ENCODE measurements at regions not wholly inside any gene's neighbourhood (a gene's known extent, or its start where the extent isn't known, plus 50 kb on each side); places are given as distances from the start of the nearest gene placed in this dataset.
"Not testable (repeated sequence)": the region's sequence is repeated elsewhere in the genome, so short reads cannot be mapped to it uniquely, and the experiment has no call there.

DNA sequence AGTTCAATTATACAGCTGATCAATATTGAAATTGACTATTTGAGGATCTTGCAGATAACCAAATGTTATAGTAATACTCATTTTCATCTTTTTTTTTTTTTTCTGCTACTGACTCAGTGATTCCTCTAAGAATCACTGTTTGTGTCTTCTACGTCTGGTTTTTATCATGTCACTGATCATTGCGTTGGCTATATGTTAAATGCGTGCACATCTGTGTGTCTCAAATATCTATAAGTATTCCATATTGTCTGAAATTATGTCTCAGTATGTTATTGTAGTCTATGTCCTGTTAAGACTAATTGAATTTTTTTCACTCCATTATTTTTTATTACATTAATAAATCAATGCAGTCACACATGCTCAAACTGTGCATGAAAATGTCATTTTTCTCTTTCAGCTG is 200.5 kb downstream of the PCDH20 start:
- 100% methylated on average over 1 of the region's 3 CpGs; no CpG with 5 or more reads in 1 of the 2 experiments for WGBS, 2 experiments (ENCODE audit: insufficient coverage in 2 of 2)
- Histone ChIP-seq H3K4me1 (ENCODE audit: control insufficient read depth, insufficient read depth, low read length, poor library complexity, severe bottlenecking) (no peaks in the 10 kb centered on the region), H3K9me3 (ENCODE audit: control insufficient read depth, low read length) (no peaks in the 10 kb centered on the region), H3K27ac (ENCODE audit: low read depth, low read length, severe bottlenecking) (no peak overlapping the region), H3K36me3 (ENCODE audit: control insufficient read depth, insufficient read depth, low read length) (no peaks in the 10 kb centered on the region), H3K4me3 (ENCODE audit: extremely low read depth, insufficient read depth, low read length, poor library complexity, severe bottlenecking) (no peak overlapping the region)

DNA sequence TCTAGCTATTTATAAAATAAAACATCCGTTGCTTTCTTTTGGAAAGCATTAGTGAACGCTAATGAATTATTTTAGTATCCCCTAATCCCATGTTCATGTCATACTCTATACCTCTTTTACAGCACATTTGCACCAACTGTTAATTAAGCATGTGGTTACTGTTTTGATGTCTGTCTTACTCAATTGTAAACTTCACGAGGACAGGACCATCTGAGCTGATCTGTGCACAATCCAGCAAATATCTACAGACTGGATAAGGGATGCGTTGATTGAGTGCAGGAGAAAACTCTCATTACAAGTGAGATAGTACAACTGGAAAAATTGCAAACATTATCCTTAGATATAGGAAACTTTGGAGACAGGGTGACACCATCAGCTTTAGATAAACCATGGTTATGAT is 201.1 kb downstream of the PCDH20 start:
- H3K9me3 ChIP-seq (ENCODE audit: control insufficient read depth, low read length) = no peaks in the 10 kb centered on the region
- H3K27ac ChIP-seq (ENCODE audit: low read depth, low read length, severe bottlenecking) = no peak overlapping the region
- H3K4me1 ChIP-seq (ENCODE audit: control insufficient read depth, insufficient read depth, low read length, poor library complexity, severe bottlenecking) = no peaks in the 10 kb centered on the region
- H3K4me3 ChIP-seq (ENCODE audit: extremely low read depth, insufficient read depth, low read length, poor library complexity, severe bottlenecking) = no peak overlapping the region
- no peaks in the 10 kb centered on the region for H3K36me3 ChIP-seq (ENCODE audit: control insufficient read depth, insufficient read depth, low read length)
- WGBS, 2 experiments (ENCODE audit: insufficient coverage in 2 of 2) = 71 to 83% methylated on average over 1 to 2 of the region's 4 CpGs

GRCh38 chr13:61205898-61206297 is 209.8 kb downstream of the PCDH20 start:
- WGBS, 2 experiments (ENCODE audit: insufficient coverage in 2 of 2) = 77 to 97% methylated on average over 8 to 11 of the region's 11 CpGs
- H3K27ac ChIP-seq (ENCODE audit: low read depth, low read length, severe bottlenecking); H3K9me3 ChIP-seq (ENCODE audit: control insufficient read depth, low read length); H3K4me1 ChIP-seq (ENCODE audit: control insufficient read depth, insufficient read depth, low read length, poor library complexity, severe bottlenecking); H3K4me3 ChIP-seq (ENCODE audit: extremely low read depth, insufficient read depth, low read length, poor library complexity, severe bottlenecking); H3K36me3 ChIP-seq (ENCODE audit: control insufficient read depth, insufficient read depth, low read length): not testable (repeated sequence)

GRCh38 chr13:61204025-61204424 is 211.6 kb downstream of the PCDH20 start:
- H3K27ac ChIP-seq (ENCODE audit: low read depth, low read length, severe bottlenecking) = no peak overlapping the region
- H3K4me3 ChIP-seq (ENCODE audit: extremely low read depth, insufficient read depth, low read length, poor library complexity, severe bottlenecking) = no peak overlapping the region
- H3K4me1 ChIP-seq (ENCODE audit: control insufficient read depth, insufficient read depth, low read length, poor library complexity, severe bottlenecking) = no peaks in the 10 kb centered on the region
- no peaks in the 10 kb centered on the region for H3K36me3 ChIP-seq (ENCODE audit: control insufficient read depth, insufficient read depth, low read length)
- no peaks in the 10 kb centered on the region for H3K9me3 ChIP-seq (ENCODE audit: control insufficient read depth, low read length)
- no CpG with 5 or more reads among the region's 1 CpG for WGBS, 2 experiments (ENCODE audit: insufficient coverage in 2 of 2)

GRCh38 chr13:61202042-61202441 is 213.6 kb downstream of the PCDH20 start:
- 56 to 60% methylated on average over 1 of the region's 1 CpG for WGBS, 2 experiments (ENCODE audit: insufficient coverage in 2 of 2)
- no peak overlapping the region for H3K27ac ChIP-seq (ENCODE audit: low read depth, low read length, severe bottlenecking)

DNA sequence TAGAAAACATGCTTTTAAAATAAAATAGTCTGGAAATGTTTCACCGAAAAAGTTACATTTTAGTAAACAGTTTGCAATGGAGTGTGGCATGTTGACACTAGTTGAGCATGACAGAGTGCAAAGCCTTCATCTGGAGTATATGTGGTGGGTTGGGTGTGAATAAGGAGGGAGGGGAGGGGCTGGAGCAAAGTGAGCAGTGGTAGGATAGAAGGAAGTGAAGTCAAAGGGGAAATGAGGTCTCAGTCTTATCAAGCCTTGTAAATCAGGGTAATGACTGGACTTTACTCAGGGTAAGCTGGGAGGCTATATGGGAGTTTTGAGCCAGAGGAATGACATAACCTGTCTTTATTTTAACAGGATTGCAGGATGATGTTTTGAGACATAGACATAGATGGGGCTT is 222.8 kb downstream of the PCDH20 start:
- Histone ChIP-seq H3K36me3 (ENCODE audit: control insufficient read depth, insufficient read depth, low read length) (no peaks in the 10 kb centered on the region), H3K27ac (ENCODE audit: low read depth, low read length, severe bottlenecking) (no peak overlapping the region)
- 83 to 100% methylated on average over 1 of the region's 1 CpG for WGBS, 2 experiments (ENCODE audit: insufficient coverage in 2 of 2)

More at GRCh38 chr13:61202042-61202441, 213.6 kb downstream of the PCDH20 start:
- no peak overlapping the region for H3K4me3 ChIP-seq (ENCODE audit: extremely low read depth, insufficient read depth, low read length, poor library complexity, severe bottlenecking)
- H3K9me3 ChIP-seq (ENCODE audit: control insufficient read depth, low read length) = no peaks in the 10 kb centered on the region
- no peaks in the 10 kb centered on the region for H3K4me1 ChIP-seq (ENCODE audit: control insufficient read depth, insufficient read depth, low read length, poor library complexity, severe bottlenecking)
- H3K36me3 ChIP-seq (ENCODE audit: control insufficient read depth, insufficient read depth, low read length) = no peaks in the 10 kb centered on the region

GRCh38 chr13:61188057-61188456 is 227.6 kb downstream of the PCDH20 start:
- Histone ChIP-seq H3K36me3 (ENCODE audit: control insufficient read depth, insufficient read depth, low read length) (no peaks in the 10 kb centered on the region), H3K4me3 (ENCODE audit: extremely low read depth, insufficient read depth, low read length, poor library complexity, severe bottlenecking) (no peak overlapping the region), H3K27ac (ENCODE audit: low read depth, low read length, severe bottlenecking) (no peak overlapping the region), H3K4me1 (ENCODE audit: control insufficient read depth, insufficient read depth, low read length, poor library complexity, severe bottlenecking) (no peaks in the 10 kb centered on the region), H3K9me3 (ENCODE audit: control insufficient read depth, low read length) (no peaks in the 10 kb centered on the region)
- 100% methylated on average over 1 to 2 of the region's 2 CpGs for WGBS, 2 experiments (ENCODE audit: insufficient coverage in 2 of 2)

More for the DNA sequence above, 222.8 kb downstream of the PCDH20 start:
- H3K4me1 ChIP-seq (ENCODE audit: control insufficient read depth, insufficient read depth, low read length, poor library complexity, severe bottlenecking) = no peaks in the 10 kb centered on the region
- no peak overlapping the region for H3K4me3 ChIP-seq (ENCODE audit: extremely low read depth, insufficient read depth, low read length, poor library complexity, severe bottlenecking)
- no peaks in the 10 kb centered on the region for H3K9me3 ChIP-seq (ENCODE audit: control insufficient read depth, low read length)

GRCh38 chr13:61187471-61187870 is 228.2 kb downstream of the PCDH20 start:
- WGBS, 2 experiments (ENCODE audit: insufficient coverage in 2 of 2) = 96 to 100% methylated on average over 2 to 3 of the region's 4 CpGs
- no peak overlapping the region for H3K27ac ChIP-seq (ENCODE audit: low read depth, low read length, severe bottlenecking)
- no peak overlapping the region for H3K4me3 ChIP-seq (ENCODE audit: extremely low read depth, insufficient read depth, low read length, poor library complexity, severe bottlenecking)

DNA sequence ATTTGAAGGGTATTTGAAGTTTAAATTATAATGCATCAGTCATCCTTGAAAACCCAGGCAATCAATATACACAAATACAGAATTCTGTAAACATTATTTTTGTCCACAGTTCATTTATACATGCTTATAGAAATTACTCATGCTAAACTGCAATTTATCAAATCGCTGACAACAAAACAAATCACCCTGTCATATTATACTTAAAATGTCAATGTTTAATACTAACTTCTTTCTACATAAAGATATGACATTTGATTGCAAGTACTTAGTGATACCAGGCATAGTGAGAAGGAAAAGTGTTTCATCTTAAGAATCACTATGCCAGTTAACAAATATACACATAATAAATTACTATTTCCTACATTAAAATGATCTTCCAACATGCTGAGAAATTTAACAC is 232.0 kb downstream of the PCDH20 start:
- Histone ChIP-seq H3K4me3 (ENCODE audit: extremely low read depth, insufficient read depth, low read length, poor library complexity, severe bottlenecking) (no peak overlapping the region), H3K4me1 (ENCODE audit: control insufficient read depth, insufficient read depth, low read length, poor library complexity, severe bottlenecking) (no peaks in the 10 kb centered on the region), H3K9me3 (ENCODE audit: control insufficient read depth, low read length) (no peaks in the 10 kb centered on the region), H3K36me3 (ENCODE audit: control insufficient read depth, insufficient read depth, low read length) (no peaks in the 10 kb centered on the region), H3K27ac (ENCODE audit: low read depth, low read length, severe bottlenecking) (no peak overlapping the region)
- WGBS, 2 experiments (ENCODE audit: insufficient coverage in 2 of 2) = no CpG with 5 or more reads among the region's 1 CpG

More at GRCh38 chr13:61187471-61187870, 228.2 kb downstream of the PCDH20 start:
- Histone ChIP-seq H3K9me3 (ENCODE audit: control insufficient read depth, low read length) (no peaks in the 10 kb centered on the region), H3K4me1 (ENCODE audit: control insufficient read depth, insufficient read depth, low read length, poor library complexity, severe bottlenecking) (no peaks in the 10 kb centered on the region), H3K36me3 (ENCODE audit: control insufficient read depth, insufficient read depth, low read length) (no peaks in the 10 kb centered on the region)

DNA sequence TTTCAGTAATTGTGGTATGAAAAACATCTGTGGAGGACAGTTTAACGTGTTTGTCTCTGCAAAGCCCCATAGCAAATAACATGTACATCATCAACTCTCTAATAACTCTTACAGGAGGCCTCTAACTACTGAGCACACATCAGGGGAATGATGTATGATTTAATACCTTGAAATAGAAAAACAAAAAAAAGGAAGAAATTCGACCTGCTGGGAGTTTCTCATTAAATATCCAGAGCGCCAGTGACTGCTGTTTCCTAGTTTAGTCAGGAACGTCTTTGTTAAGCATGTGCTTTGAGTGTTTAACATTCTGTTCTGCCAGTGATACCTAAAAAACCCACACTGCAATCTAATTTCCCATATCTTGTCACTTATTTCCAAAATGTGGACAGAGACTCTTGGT is 235.4 kb downstream of the PCDH20 start:
- Histone ChIP-seq H3K4me1 (ENCODE audit: control insufficient read depth, insufficient read depth, low read length, poor library complexity, severe bottlenecking) (no peaks in the 10 kb centered on the region), H3K4me3 (ENCODE audit: extremely low read depth, insufficient read depth, low read length, poor library complexity, severe bottlenecking) (no peak overlapping the region), H3K36me3 (ENCODE audit: control insufficient read depth, insufficient read depth, low read length) (no peaks in the 10 kb centered on the region), H3K27ac (ENCODE audit: low read depth, low read length, severe bottlenecking) (no peak overlapping the region), H3K9me3 (ENCODE audit: control insufficient read depth, low read length) (no peaks in the 10 kb centered on the region)
- 69 to 75% methylated on average over 2 to 3 of the region's 4 CpGs for WGBS, 2 experiments (ENCODE audit: insufficient coverage in 2 of 2)

- 80% methylated on average over 1 of the region's 2 CpGs; no CpG with 5 or more reads in 1 of the 2 experiments for WGBS, 2 experiments (ENCODE audit: insufficient coverage in 2 of 2)
- Histone ChIP-seq H3K27ac (ENCODE audit: low read depth, low read length, severe bottlenecking) (no peak overlapping the region), H3K9me3 (ENCODE audit: control insufficient read depth, low read length) (no peaks in the 10 kb centered on the region), H3K4me3 (ENCODE audit: extremely low read depth, insufficient read depth, low read length, poor library complexity, severe bottlenecking) (no peak overlapping the region), H3K36me3 (ENCODE audit: control insufficient read depth, insufficient read depth, low read length) (no peaks in the 10 kb centered on the region), H3K4me1 (ENCODE audit: control insufficient read depth, insufficient read depth, low read length, poor library complexity, severe bottlenecking) (no peaks in the 10 kb centered on the region)
Observed at GRCh38 chr13:61179741-61180140, 235.9 kb downstream of the PCDH20 start.

Measured in mesodermal cell (in vitro differentiated cells).